BLaER1 treated with 17β-estradiol and CSF1 and Interleukin-3, amounts not matched to agents 10 nM and 100 nM (cell line): ENCODE measurements at regions not wholly inside any gene's neighbourhood (a gene's known extent, or its start where the extent isn't known, plus 50 kb on each side); places are given as distances from the start of the nearest gene placed in this dataset.

Source experiments
- H3K27ac ChIP-seq, 11 experiments: shearing (Covaris generic); formaldehyde crosslinking; 2 replicates each; pipeline ENCODE4 v1.8.1; 2022
- H3K27me3 ChIP-seq, 11 experiments: shearing (Covaris generic); formaldehyde crosslinking; 2 replicates each; pipeline ENCODE4 v1.8.1; 2022
- H3K36me3 ChIP-seq, 11 experiments: shearing (Covaris generic); formaldehyde crosslinking; 2 replicates each; pipeline ENCODE4 v1.8.1; 2022
- H3K4me1 ChIP-seq, 10 experiments: shearing (Covaris generic); formaldehyde crosslinking; 2 replicates each; pipeline ENCODE4 v1.8.1; 2022
- H3K4me2 ChIP-seq, 11 experiments: shearing (Covaris generic); formaldehyde crosslinking; 2 replicates each; pipeline ENCODE4 v1.8.1; 2022
- H3K4me3 ChIP-seq, 10 experiments: shearing (Covaris generic); formaldehyde crosslinking; 2 replicates each; pipeline ENCODE4 v1.8.1; 2022
- H3K9ac ChIP-seq, 11 experiments: shearing (Covaris generic); formaldehyde crosslinking; 2 replicates each; pipeline ENCODE4 v1.8.1; 2022
- H3K9me3 ChIP-seq, 11 experiments: shearing (Covaris generic); formaldehyde crosslinking; replicated peaks in 1 of 11; 2 replicates each; pipeline ENCODE4 v1.8.1; 2022
- H4K20me1 ChIP-seq, 11 experiments: shearing (Covaris generic); formaldehyde crosslinking; 2 replicates each; pipeline ENCODE4 v1.8.1; 2022
- Cebpa-rat ChIP-seq, 11 experiments: shearing (Covaris generic); IDR thresholded peaks; 2 replicates each; pipeline ENCODE4 v1.8.1; 2022

- no peaks in the 10 kb centered on the region for H3K4me1 ChIP-seq
- no peak overlapping the region for H3K4me2 ChIP-seq
- H3K4me3 ChIP-seq, result no peak overlapping the region
- no peak for TF ChIP-seq Cebpa-rat (IDR thresholded peaks at IDR 0.05)
- no peak overlapping the region for H3K9ac ChIP-seq
- H3K36me3 ChIP-seq, result no peaks in the 10 kb centered on the region
- H3K9me3 ChIP-seq, result peaks cover 6 to 25% (median 13%) of the 10 kb centered on the region in 11 experiments; a peak in 21 of 22 replicates
- no peaks in the 10 kb centered on the region for H4K20me1 ChIP-seq
- H3K27ac ChIP-seq, result no peak overlapping the region
- H3K27me3 ChIP-seq, result no peaks in the 10 kb centered on the region
These were observed 116.0 kb upstream of the AVPR1A start for GRCh38 chr12:63266988-63267387.

GRCh38 chr12:63264629-63265028 lies 113.6 kb upstream of the AVPR1A start:
- TF ChIP-seq Cebpa-rat (IDR thresholded peaks at IDR 0.05), result no peak
- Histone ChIP-seq H4K20me1 (no peaks in the 10 kb centered on the region), H3K27me3 (no peaks in the 10 kb centered on the region), H3K9ac (no peak overlapping the region), H3K4me1 (no peaks in the 10 kb centered on the region), H3K4me3 (no peak overlapping the region), H3K4me2 (no peak overlapping the region), H3K36me3 (no peaks in the 10 kb centered on the region), H3K9me3 (peaks cover 6 to 15% (median 13%) of the 10 kb centered on the region in 11 experiments; a peak in 21 of 22 replicates), H3K27ac (no peak overlapping the region)

GRCh38 chr12:63250486-63250885 lies 99.5 kb upstream of the AVPR1A start:
- TF ChIP-seq Cebpa-rat (IDR thresholded peaks at IDR 0.05), result no peak
- H3K27ac ChIP-seq, result no peak overlapping the region
- 0 out of 20 replicates have a peak, but pooled peaks cover 0 to 6% (median 0%) of the 10 kb centered on the region in 10 experiments for H3K4me1 ChIP-seq
- H3K4me3 ChIP-seq, result no peak overlapping the region
- no peak overlapping the region for H3K4me2 ChIP-seq
- no peaks in the 10 kb centered on the region for H4K20me1 ChIP-seq
- no peaks in the 10 kb centered on the region for H3K36me3 ChIP-seq
- no peaks in the 10 kb centered on the region for H3K9me3 ChIP-seq
- H3K9ac ChIP-seq, result no peak overlapping the region
- H3K27me3 ChIP-seq, result no peaks in the 10 kb centered on the region

GRCh38 chr12:63238892-63239291 lies 87.9 kb upstream of the AVPR1A start:
- no peak for TF ChIP-seq Cebpa-rat (IDR thresholded peaks at IDR 0.05)
- H3K4me3 ChIP-seq, result no peak overlapping the region
- H3K27ac ChIP-seq, result no peak overlapping the region
- H3K9me3 ChIP-seq, result peaks cover 6 to 32% (median 19%) of the 10 kb centered on the region in 11 experiments; a peak in 20 of 22 replicates
- no peaks in the 10 kb centered on the region for H4K20me1 ChIP-seq
- no peaks in the 10 kb centered on the region for H3K27me3 ChIP-seq
- no peak overlapping the region for H3K9ac ChIP-seq
- H3K4me2 ChIP-seq, result 0 out of 22 replicates have a peak overlapping the region, but pooled peaks of 1 of the 11 experiments have one; percentile 29
- H3K36me3 ChIP-seq, result no peaks in the 10 kb centered on the region
- peaks cover 0 to 5% (median 0%) of the 10 kb centered on the region in 10 experiments; a peak in 1 of 20 replicates for H3K4me1 ChIP-seq

- TF ChIP-seq Cebpa-rat (IDR thresholded peaks at IDR 0.05), result no peak
- no peak overlapping the region for H3K4me2 ChIP-seq
- H3K9ac ChIP-seq, result no peak overlapping the region
- H3K9me3 ChIP-seq, result peaks cover 0 to 4% (median 2%) of the 10 kb centered on the region in 11 experiments; a peak in 4 of 22 replicates
- H3K36me3 ChIP-seq, result no peaks in the 10 kb centered on the region
- H3K4me3 ChIP-seq, result no peak overlapping the region
- H3K27ac ChIP-seq, result no peak overlapping the region
- H3K4me1 ChIP-seq, result no peaks in the 10 kb centered on the region
- H3K27me3 ChIP-seq, result no peaks in the 10 kb centered on the region
- no peaks in the 10 kb centered on the region for H4K20me1 ChIP-seq
These were observed 81.9 kb upstream of the AVPR1A start for GRCh38 chr12:63232896-63233295.

- Histone ChIP-seq H3K36me3 (no peaks in the 10 kb centered on the region), H3K4me1 (no peaks in the 10 kb centered on the region), H3K27ac (no peak overlapping the region), H3K9me3 (no peaks in the 10 kb centered on the region), H3K27me3 (no peaks in the 10 kb centered on the region), H3K4me3 (no peak overlapping the region), H3K9ac (no peak overlapping the region), H3K4me2 (no peak overlapping the region), H4K20me1 (no peaks in the 10 kb centered on the region)
- TF ChIP-seq Cebpa-rat (IDR thresholded peaks at IDR 0.05), result no peak
These were observed 77.9 kb upstream of the AVPR1A start for GRCh38 chr12:63228853-63229252.

- Histone ChIP-seq H3K36me3 (no peaks in the 10 kb centered on the region), H3K9me3 (no peaks in the 10 kb centered on the region), H3K4me3 (no peak overlapping the region), H4K20me1 (no peaks in the 10 kb centered on the region), H3K9ac (no peak overlapping the region), H3K4me1 (no peaks in the 10 kb centered on the region), H3K4me2 (no peak overlapping the region), H3K27me3 (no peaks in the 10 kb centered on the region), H3K27ac (no peak overlapping the region)
- no peak for TF ChIP-seq Cebpa-rat (IDR thresholded peaks at IDR 0.05)
These were observed 75.9 kb upstream of the AVPR1A start for GRCh38 chr12:63226792-63227463.

GRCh38 chr12:63224396-63224795 lies 73.4 kb upstream of the AVPR1A start:
- H3K4me1 ChIP-seq, result no peaks in the 10 kb centered on the region
- no peaks in the 10 kb centered on the region for H4K20me1 ChIP-seq
- no peaks in the 10 kb centered on the region for H3K27me3 ChIP-seq
- H3K9ac ChIP-seq, result no peak overlapping the region
- no peaks in the 10 kb centered on the region for H3K9me3 ChIP-seq
- H3K4me3 ChIP-seq, result no peak overlapping the region
- no peak overlapping the region for H3K27ac ChIP-seq
- H3K4me2 ChIP-seq, result no peak overlapping the region
- TF ChIP-seq Cebpa-rat (IDR thresholded peaks at IDR 0.05), result no peak
- H3K36me3 ChIP-seq, result no peaks in the 10 kb centered on the region

GRCh38 chr12:63223128-63223527 lies 72.1 kb upstream of the AVPR1A start:
- no peaks in the 10 kb centered on the region for H4K20me1 ChIP-seq
- H3K27ac ChIP-seq, result no peak overlapping the region
- no peaks in the 10 kb centered on the region for H3K4me1 ChIP-seq
- H3K9me3 ChIP-seq, result no peaks in the 10 kb centered on the region
- H3K27me3 ChIP-seq, result no peaks in the 10 kb centered on the region
- no peak overlapping the region for H3K9ac ChIP-seq
- no peak overlapping the region for H3K4me3 ChIP-seq
- H3K4me2 ChIP-seq, result no peak overlapping the region
- no peaks in the 10 kb centered on the region for H3K36me3 ChIP-seq
- TF ChIP-seq Cebpa-rat (IDR thresholded peaks at IDR 0.05), result no peak

GRCh38 chr12:63222582-63222981 lies 71.6 kb upstream of the AVPR1A start:
- Histone ChIP-seq H3K9ac (no peak overlapping the region), H3K36me3 (no peaks in the 10 kb centered on the region), H3K4me3 (no peak overlapping the region), H3K27ac (no peak overlapping the region), H3K4me1 (no peaks in the 10 kb centered on the region), H3K4me2 (no peak overlapping the region), H3K9me3 (no peaks in the 10 kb centered on the region), H4K20me1 (no peaks in the 10 kb centered on the region), H3K27me3 (no peaks in the 10 kb centered on the region)
- TF ChIP-seq Cebpa-rat (IDR thresholded peaks at IDR 0.05), result no peak
